ENCODE measurements at regions not wholly inside any gene's neighbourhood (a gene's known extent, or its start where the extent isn't known, plus 50 kb on each side); places are given as distances from the start of the nearest gene placed in this dataset.

GRCh38 chr11:95563859-95564258 is 225.7 kb downstream of the FAM76B start:
- TF ChIP-seq, protein P1, sequence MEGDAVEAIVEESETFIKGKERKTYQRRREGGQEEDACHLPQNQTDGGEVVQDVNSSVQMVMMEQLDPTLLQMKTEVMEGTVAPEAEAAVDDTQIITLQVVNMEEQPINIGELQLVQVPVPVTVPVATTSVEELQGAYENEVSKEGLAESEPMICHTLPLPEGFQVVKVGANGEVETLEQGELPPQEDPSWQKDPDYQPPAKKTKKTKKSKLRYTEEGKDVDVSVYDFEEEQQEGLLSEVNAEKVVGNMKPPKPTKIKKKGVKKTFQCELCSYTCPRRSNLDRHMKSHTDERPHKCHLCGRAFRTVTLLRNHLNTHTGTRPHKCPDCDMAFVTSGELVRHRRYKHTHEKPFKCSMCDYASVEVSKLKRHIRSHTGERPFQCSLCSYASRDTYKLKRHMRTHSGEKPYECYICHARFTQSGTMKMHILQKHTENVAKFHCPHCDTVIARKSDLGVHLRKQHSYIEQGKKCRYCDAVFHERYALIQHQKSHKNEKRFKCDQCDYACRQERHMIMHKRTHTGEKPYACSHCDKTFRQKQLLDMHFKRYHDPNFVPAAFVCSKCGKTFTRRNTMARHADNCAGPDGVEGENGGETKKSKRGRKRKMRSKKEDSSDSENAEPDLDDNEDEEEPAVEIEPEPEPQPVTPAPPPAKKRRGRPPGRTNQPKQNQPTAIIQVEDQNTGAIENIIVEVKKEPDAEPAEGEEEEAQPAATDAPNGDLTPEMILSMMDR (IDR thresholded peaks at IDR 0.05), result no peak
- TF ChIP-seq POLR2AphosphoS5 (IDR thresholded peaks at IDR 0.05; ENCODE audit: low read depth, low read length), result no peak
- TF ChIP-seq TCF7L2 (IDR thresholded peaks at IDR 0.05; ENCODE audit: low read depth, low read length), result no peak
- no peak for TF ChIP-seq REST (IDR thresholded peaks at IDR 0.05; ENCODE audit: insufficient read depth in 1 of 2, low read depth in 2 of 2, low read length in 1 of 2)
- TF ChIP-seq SIN3A (IDR thresholded peaks at IDR 0.05; ENCODE audit: borderline replicate concordance, insufficient read depth, low read depth, low read length), result no peak

Measured in Panc1 (cell line).